GM12878 (cell line): ENCODE measurements at regions not wholly inside any gene's neighbourhood (a gene's known extent, or its start where the extent isn't known, plus 50 kb on each side); places are given as distances from the start of the nearest gene placed in this dataset.

Source experiments
- BMI1 ChIP-seq: fragments of 450-650 bp; IDR thresholded peaks from 2 replicates; pipeline ENCODE4 v1.6.1; 2016; ENCODE audit warnings: mild to moderate bottlenecking, moderate library complexity, borderline replicate concordance
- BRCA1 ChIP-seq: IDR thresholded peaks from 2 replicates; pipeline ENCODE4 v1.6.1; 2011; ENCODE audit warnings: low read depth, low read length, improper control_type of control experiment
- CTCF ChIP-seq, 3 experiments: IDR thresholded peaks in 2 of 3; conservative IDR thresholded peaks in 1 of 3; 2 replicates each; pipeline ENCODE4 v1.5.1; 2011; ENCODE audit warnings: low read depth in 3 of 3, low read length in 3 of 3, mild to moderate bottlenecking in 3 of 3, control low read depth in 2 of 3, moderate library complexity in 2 of 3, inconsistent platforms in 1 of 3, mixed read lengths in 1 of 3; ENCODE audit not compliant: control insufficient read depth in 2 of 3, insufficient read depth in 1 of 3; ENCODE audit errors: extremely low read depth in 1 of 3
- EED ChIP-seq: sonication (generic); IDR thresholded peaks from 2 replicates; pipeline ENCODE4 v1.6.1; 2016; ENCODE audit warnings: antibody characterized with exemption, low read depth
- EGR1 ChIP-seq, 2 experiments: IDR thresholded peaks; 1 replicate in 1 of 2; 2 replicates in 1 of 2; pipeline ENCODE4 v1.6.1; 2011 to 2012; ENCODE audit warnings: low read depth in 2 of 2, low read length in 2 of 2, borderline replicate concordance in 1 of 2, mild to moderate bottlenecking in 1 of 2, moderate library complexity in 1 of 2
- NKRF ChIP-seq: fragments of 450-650 bp; conservative IDR thresholded peaks from 2 replicates; pipeline ENCODE4 v1.6.1; 2017; ENCODE audit warnings: mild to moderate bottlenecking, moderate library complexity
- RFX5 ChIP-seq: IDR thresholded peaks from 2 replicates; pipeline ENCODE4 v1.6.1; 2011; ENCODE audit warnings: low read depth, low read length, improper control_type of control experiment
- SIN3A ChIP-seq: IDR thresholded peaks from 2 replicates; pipeline ENCODE4 v1.6.1; 2012; ENCODE audit warnings: low read depth, low read length, improper control_type of control experiment
- YBX1 ChIP-seq: fragments of 450-650 bp; IDR thresholded peaks from 2 replicates; pipeline ENCODE4 v1.6.1; 2016; ENCODE audit warnings: antibody characterized with exemption
- TF ChIP-seq, protein P1 (sequence below): fragments of 450-650 bp; IDR thresholded peaks from 2 replicates; pipeline ENCODE4 v1.6.1; 2017; ENCODE audit warnings: mild to moderate bottlenecking, moderate library complexity

GRCh38 chrX:35617836-35618235 is 180.3 kb upstream of the MAGEB16 start (continued):
- no peak for TF ChIP-seq CTCF (IDR thresholded peaks at IDR 0.05 in 2 of 3, conservative IDR thresholded peaks at IDR 0.05 in 1 of 3; ENCODE audit: control insufficient read depth in 2 of 3, extremely low read depth in 1 of 3, insufficient read depth in 1 of 3, low read depth in 3 of 3, low read length in 3 of 3)
- no peak for TF ChIP-seq EED
- no peak for TF ChIP-seq YBX1
- no peak for TF ChIP-seq BMI1
- no peak for TF ChIP-seq BRCA1
- no peak for TF ChIP-seq EGR1 (IDR thresholded peaks at IDR 0.05; ENCODE audit: borderline replicate concordance in 1 of 2, low read depth in 2 of 2, low read length in 2 of 2)
- TF ChIP-seq, protein P1, sequence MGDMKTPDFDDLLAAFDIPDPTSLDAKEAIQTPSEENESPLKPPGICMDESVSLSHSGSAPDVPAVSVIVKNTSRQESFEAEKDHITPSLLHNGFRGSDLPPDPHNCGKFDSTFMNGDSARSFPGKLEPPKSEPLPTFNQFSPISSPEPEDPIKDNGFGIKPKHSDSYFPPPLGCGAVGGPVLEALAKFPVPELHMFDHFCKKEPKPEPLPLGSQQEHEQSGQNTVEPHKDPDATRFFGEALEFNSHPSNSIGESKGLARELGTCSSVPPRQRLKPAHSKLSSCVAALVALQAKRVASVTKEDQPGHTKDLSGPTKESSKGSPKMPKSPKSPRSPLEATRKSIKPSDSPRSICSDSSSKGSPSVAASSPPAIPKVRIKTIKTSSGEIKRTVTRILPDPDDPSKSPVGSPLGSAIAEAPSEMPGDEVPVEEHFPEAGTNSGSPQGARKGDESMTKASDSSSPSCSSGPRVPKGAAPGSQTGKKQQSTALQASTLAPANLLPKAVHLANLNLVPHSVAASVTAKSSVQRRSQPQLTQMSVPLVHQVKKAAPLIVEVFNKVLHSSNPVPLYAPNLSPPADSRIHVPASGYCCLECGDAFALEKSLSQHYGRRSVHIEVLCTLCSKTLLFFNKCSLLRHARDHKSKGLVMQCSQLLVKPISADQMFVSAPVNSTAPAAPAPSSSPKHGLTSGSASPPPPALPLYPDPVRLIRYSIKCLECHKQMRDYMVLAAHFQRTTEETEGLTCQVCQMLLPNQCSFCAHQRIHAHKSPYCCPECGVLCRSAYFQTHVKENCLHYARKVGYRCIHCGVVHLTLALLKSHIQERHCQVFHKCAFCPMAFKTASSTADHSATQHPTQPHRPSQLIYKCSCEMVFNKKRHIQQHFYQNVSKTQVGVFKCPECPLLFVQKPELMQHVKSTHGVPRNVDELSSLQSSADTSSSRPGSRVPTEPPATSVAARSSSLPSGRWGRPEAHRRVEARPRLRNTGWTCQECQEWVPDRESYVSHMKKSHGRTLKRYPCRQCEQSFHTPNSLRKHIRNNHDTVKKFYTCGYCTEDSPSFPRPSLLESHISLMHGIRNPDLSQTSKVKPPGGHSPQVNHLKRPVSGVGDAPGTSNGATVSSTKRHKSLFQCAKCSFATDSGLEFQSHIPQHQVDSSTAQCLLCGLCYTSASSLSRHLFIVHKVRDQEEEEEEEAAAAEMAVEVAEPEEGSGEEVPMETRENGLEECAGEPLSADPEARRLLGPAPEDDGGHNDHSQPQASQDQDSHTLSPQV = no peak
- no peak for TF ChIP-seq RFX5
- TF ChIP-seq NKRF = no peak
- no peak for TF ChIP-seq SIN3A
